Stimulated activated CD8-positive, alpha-beta memory T cell treated with anti-CD3 and anti-CD28 coated beads, Interleukin-12 subunit alpha, Interleukin-12 subunit beta, amount 100 ng/mL, for 4 hours (primary cell): ENCODE measurements at regions not wholly inside any gene's neighbourhood (a gene's known extent, or its start where the extent isn't known, plus 50 kb on each side); places are given as distances from the start of the nearest gene placed in this dataset.

Experiments used
- DNase-seq: peaks from one replicate; pipeline ENCODE4 v3.0.0-alpha.2; 2020; ENCODE audit warnings: low read depth

DNA sequence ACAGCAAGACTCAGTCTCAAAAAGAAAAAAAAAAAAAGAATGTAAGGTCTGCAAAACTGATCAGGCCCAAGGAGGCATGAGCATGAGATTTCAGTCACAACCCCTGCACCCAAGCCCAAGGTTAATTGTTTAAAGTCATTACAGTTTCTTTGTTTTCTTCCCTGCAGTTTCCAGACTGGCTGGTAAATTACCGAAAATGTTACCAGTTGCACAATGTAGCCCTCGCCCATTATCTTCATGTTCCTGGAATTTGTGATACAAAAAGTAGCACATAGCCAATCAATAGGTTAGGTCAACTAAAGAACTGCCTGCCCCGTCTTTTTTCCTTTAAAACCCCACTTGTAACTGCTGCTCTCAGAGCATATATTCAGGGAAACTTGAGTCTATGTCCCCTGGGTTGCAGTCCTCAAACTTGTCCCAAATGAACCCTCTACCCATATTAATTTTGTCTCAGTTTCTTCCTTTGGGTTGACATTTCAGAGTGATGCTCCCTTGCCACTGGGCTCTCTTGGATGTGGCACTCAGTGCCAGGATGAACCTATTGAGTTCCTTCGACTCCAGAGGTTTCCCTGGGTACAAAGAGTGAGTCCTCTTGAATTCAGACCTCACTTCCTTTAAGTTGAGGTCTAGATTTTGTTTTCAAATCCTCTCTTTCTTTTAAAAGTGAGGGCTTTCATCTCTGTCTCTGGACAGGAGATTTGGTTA lies 216.2 kb upstream of the HS6ST1 start:
- no peak for DNase-seq

GRCh38 chr2:128535953-128536352 lies 217.3 kb upstream of the HS6ST1 start:
- DNase-seq: no peak

DNA sequence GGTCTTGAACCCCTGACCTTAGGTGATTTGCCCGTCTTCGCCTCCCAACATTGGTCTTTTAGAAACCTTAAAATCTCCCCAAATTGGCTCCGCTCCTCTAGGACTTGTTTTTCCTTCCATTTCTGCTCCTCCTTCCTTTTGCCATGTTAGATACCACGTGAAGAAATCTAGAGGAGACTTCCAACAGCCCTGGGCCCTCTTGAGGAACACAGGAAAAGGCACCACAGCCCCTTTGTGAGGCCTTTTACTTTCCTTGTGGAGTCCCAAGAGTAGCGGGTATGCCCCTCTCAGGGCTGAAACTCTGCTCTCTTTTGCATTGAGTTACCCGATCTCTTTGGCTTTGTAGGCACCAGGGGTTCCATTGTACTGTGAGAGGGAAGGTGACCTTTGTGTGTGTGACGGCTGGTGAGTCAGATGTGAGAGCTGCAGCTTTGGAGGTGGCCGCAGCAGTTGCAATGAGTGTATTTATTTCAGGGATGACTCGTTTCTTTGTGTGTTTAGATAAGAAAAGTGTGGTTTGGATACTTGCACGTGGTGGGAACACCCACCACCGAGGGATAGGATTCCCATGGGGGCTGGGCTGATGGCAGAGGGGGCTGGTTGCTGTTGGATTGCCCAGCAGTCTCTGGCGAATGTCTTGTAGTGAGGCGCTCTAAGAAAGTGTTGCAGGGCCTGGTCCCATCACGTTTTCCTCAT lies 218.4 kb upstream of the HS6ST1 start:
- DNase-seq: no peak

DNA sequence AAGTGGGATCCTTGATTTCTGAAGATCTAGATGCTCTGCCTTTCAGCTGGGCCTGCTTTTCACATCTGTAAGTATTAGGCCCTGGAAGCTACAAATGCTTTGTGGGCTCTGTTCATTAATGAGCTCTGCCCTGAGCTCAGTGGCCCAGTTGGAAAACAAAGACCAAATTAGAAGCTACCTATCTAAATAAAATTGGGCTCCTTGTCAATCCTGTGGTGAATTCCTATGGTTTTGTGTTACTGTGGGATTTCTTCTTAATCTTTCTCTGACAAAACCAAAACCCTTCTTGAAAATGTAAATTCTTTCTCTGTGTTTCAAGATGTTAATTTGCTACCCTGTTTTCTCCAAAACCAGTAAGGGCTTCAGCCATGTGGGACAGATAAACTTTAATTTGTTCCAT lies 219.0 kb upstream of the HS6ST1 start:
- no peak for DNase-seq

- DNase-seq: no peak
Measured at GRCh38 chr2:128538396-128538795, 219.7 kb upstream of the HS6ST1 start.

DNA sequence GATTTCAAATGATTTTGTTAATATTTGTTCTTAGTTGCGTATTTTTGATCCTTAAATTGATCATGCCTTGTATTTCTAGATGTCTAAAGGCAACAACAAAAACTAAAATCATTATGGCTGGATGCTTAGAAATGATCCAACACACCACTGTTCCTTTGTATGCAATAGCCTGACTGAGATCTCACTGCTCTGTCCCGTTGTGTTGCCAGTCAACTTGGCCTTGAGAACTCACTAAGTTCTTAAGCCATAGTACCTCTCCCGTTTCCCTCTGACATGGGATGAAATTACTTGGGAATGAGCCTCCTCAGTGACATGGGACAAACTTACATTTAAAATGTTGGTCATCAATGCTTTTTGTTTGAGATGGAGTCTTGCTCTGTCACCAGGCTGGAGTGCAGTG lies 222.0 kb upstream of the HS6ST1 start:
- no peak for DNase-seq

GRCh38 chr2:128541448-128541847 lies 222.8 kb upstream of the HS6ST1 start:
- no peak for DNase-seq

GRCh38 chr2:128543036-128543435 lies 224.4 kb upstream of the HS6ST1 start:
- DNase-seq: no peak

DNA sequence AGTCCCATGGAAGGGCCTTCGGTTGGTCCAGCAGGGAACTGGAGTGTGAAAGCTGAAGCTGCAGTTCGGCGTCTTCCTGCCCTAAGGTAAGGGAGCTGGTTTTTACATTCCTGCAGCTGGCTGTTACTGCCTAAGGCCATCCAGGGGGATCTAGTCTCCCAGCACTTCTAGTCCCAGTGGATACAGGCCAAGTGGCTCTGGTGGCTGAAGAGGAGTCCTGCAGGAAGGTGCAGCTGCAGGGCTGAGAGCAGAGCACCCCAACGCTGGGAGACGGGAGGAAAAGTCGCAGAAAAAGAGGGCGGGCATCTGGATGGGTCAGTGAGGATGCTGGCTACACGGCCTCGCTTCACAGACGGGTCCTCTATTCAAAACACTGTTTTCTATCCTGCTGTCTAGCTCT lies 225.0 kb upstream of the HS6ST1 start:
- DNase-seq: no peak

DNA sequence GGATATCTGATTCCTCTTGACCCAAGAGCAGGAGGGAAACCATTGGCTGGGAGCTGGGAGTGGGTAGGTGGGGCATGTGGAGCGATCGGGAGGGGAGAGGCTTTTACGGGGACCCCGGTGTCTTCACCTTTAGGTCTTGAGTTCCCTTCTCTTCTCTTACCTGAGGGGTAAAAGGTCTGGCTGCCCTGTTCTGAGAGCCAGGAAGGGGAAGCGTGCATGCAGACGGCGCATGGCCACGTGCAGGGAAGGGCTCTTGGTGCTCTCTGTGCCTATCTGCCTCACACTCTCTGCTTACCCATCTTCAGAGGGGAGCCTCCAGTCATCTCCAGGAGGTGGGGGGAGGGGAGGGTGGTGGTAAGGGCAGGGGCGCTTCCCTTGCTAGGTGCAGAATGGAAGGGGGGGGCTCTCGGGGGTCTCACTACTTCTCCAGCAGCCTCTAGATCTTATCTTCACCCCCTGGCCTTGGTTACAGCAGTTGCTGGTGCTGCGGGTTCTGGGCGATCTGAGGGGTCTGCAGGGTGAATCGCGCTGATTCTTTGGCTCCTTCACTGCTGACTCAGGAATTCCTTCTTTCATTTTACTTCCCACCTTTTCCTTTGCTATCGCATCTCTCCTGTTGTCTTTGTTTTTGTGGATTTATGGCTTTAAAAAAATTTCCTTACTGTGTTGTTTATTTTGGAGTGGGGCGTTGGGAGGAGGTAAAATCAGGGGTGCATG lies 225.8 kb upstream of the HS6ST1 start:
- DNase-seq: no peak

DNA sequence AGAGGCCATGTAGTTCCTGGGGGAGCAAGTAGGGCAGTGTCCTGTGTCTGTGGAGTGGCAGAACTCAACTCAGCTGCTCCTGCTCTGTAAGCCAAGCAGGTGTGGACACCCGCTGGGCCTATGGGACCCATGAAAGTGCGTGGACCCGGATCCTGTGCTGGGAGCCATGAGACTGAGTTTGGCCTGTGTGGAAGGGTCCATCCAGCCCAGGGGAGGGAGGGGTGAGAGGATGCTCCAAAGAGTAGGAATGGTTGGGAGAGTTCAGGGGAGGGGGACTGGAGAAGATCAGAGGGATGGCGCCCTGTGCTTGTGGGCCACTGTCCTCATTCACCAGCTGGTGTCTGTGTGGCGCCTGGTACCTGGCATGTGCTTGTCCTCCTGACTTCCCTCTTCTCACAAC lies 226.4 kb upstream of the HS6ST1 start:
- DNase-seq: no peak

DNA sequence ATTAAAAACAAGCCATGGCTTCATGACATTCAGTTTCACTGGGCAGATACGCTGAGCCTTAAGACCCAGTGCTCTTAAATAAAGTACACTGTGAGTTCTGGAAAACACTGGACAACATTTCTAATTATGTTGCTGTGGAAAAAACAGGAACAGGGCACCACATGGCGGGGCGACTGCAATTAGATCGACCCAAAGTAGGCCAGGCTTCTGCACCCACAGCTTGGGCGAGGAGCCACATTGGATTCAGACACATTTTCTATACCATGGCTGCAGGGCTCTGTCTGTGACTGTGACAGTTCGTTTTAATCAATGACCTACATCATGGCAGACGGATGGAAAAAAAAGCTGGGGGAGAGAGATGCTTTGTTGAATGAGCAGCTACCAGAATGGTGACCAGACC lies 227.2 kb upstream of the HS6ST1 start:
- no peak for DNase-seq

GRCh38 chr2:128547667-128548066 lies 229.0 kb upstream of the HS6ST1 start:
- DNase-seq: no peak

GRCh38 chr2:128548461-128548891 lies 229.8 kb upstream of the HS6ST1 start:
- DNase-seq: no peak

DNA sequence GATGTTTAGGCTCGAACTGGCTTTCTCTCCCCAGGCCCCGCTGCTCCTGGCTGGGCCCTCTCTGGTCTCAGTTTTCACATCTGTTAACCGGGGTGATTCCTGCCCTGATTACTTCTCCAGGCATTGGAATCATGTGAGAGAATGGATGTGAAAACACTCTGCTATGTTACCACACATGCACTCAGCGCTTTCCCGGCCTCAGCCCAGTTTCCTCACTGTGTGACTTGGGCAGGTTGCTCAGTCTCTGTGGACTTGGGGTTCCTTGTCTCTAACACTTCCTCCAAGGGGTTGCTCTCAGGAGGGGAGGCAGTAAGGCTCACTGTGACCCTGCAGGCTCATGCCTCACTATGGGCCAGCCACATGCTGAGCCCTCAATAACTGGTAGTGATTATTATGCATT lies 230.4 kb upstream of the HS6ST1 start:
- no peak for DNase-seq

DNA sequence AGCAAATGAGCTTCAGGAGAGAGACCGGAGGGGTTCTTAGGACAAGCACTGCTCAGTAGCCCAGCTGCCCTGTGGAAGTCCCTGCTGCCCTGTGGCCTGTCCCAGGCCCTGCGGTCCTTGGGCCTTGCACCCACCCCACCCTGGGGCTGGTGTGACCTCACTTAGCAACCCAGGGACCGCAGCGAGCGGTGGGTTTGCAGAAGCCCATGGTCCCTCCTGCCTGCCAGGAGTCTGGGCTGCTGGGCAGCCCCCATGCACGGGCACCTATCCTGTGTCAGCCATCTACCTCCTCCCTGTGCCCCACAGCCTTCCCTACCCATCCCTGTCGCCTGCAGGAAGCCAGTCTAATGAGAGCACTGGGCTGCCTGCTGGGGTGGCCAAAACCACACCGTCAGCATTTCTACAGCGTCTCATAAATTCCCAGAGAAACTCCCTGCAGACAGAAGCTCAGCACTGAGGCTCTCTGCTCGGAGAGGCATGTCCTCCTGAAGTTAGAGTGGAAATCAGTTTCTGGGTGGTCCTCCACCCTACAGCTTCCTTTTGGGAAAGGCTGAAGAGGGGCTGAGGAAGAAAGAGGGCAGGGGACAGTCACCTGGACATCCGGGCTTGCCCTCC lies 231.1 kb upstream of the HS6ST1 start:
- DNase-seq: no peak

GRCh38 chr2:128550389-128550788 lies 231.7 kb upstream of the HS6ST1 start:
- no peak for DNase-seq

GRCh38 chr2:128550801-128551416 lies 232.2 kb upstream of the HS6ST1 start:
- DNase-seq: no peak

GRCh38 chr2:128551435-128551834 lies 232.8 kb upstream of the HS6ST1 start:
- DNase-seq: no peak

DNA sequence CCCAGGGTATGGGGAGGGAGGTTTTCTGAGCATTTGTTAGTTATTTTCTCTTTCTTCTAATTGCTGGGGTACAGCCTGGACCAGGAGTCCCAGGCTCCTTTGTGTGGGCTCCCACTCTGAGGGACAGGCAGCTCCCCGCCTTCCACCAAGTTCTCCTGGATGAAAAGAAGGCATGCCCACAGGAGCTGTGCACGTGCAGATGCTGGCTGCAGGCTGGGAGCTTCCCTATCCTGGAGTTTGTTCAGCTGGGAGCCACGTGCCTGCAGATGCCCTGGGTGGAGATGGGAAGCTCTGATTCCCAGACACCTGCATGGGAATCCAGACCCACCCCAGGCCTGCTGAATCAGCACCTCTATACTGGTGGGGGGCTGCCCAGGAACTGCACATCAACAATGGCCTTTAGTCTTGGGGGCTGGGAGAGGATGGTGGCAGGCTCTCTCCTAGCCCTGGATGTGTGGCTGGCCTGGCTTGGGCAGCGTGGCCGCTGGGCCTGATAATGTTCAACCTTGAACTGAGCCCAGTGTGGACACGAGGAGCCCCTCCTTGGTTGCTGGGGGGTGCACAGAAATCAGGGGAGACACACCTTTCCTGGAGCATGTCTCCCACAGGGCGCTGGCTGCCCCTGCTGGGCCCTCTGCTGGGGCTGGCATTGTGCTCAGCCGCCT lies 233.6 kb upstream of the HS6ST1 start:
- no peak for DNase-seq

DNA sequence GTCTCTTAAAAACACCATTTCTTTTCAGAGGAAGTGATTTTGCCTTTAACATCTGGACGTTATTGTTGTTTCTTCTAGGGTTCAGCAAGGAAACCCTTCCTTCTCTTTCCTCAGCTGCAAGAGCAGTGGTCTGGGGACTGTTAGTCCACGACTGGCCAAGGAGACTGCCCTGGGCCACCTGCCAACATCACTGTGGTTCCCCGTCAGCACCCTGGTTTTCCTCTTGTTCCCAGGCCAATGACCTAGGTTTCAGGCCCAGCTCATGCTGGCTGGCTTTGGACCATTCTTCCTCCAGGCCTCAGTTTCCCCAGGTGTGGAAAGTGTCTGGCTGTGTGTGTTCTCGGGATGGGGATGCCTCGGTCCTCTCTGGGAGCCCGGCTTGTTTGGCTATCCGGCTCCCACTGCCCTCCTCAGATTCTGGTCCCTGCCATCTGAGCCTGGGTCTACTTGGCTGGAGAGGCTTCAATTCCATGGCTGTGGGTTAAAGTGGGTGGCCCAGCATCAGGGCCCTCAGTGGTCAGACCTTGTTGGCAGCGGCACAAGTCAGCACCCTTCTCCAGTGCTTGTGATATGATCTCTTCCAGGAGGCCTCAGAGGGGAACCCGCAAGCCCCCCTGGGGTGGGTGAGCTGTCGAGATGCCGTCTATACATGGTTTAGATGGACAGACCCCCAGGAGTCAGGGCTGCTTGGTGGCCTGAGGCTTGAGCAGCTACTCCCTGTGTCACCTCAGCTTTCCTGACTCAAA lies 234.3 kb upstream of the HS6ST1 start:
- DNase-seq: no peak
